Colonic mucosa (tissue), 4 donors: ENCODE measurements at regions not wholly inside any gene's neighbourhood (a gene's known extent, or its start where the extent isn't known, plus 50 kb on each side); places are given as distances from the start of the nearest gene placed in this dataset.

ENCODE experiments used
- DNase-seq: peaks from one replicate; pipeline ENCODE4 v3.0.0-alpha.2; 2020
- H3K27ac ChIP-seq: fragments of 200-600 bp; one replicate; pipeline ENCODE4 v1.8.0; 2021
- H3K27me3 ChIP-seq: fragments of 200-600 bp; one replicate; pipeline ENCODE4 v1.8.0; 2021
- H3K36me3 ChIP-seq: fragments of 200-600 bp; one replicate; pipeline ENCODE4 v1.8.0; 2021
- H3K4me1 ChIP-seq: fragments of 200-600 bp; one replicate; pipeline ENCODE4 v1.8.0; 2021; ENCODE audit warnings: mild to moderate bottlenecking
- H3K4me3 ChIP-seq: fragments of 200-600 bp; one replicate; pipeline ENCODE4 v1.8.0; 2021
- H3K9ac ChIP-seq, 2 donors: one replicate each; pipeline ENCODE4 v1.7.0; 2013; ENCODE audit warnings: control low read depth in 2 of 2, low read depth in 2 of 2, low read length in 2 of 2
- H3K9me3 ChIP-seq: fragments of 200-600 bp; one replicate; pipeline ENCODE4 v1.8.0; 2021
- CTCF ChIP-seq: fragments of 200-600 bp; IDR thresholded peaks from one replicate; pipeline ENCODE4 v1.8.0; 2022; ENCODE audit warnings: antibody characterized with exemption, mild to moderate bottlenecking
- intact Hi-C: fragments of 100-400 bp; cut with DNase I; formaldehyde crosslinking; loops from one replicate; pipeline ENCODE4 v1.14.1; 2022
- donor health status: healthy.
- donor health status: DM: no; HTN: no; CAD: no.
- donor health status: DM: no; HTN: no; CAD: no.

- intact Hi-C loops = no loop called here
- Histone ChIP-seq H3K9ac (no peak overlapping the region), H3K9me3 (no peaks in the 10 kb centered on the region), H3K4me3 (no peak overlapping the region), H3K4me1 (no peaks in the 10 kb centered on the region), H3K27ac (no peak overlapping the region), H3K27me3 (no peaks in the 10 kb centered on the region), H3K36me3 (no peaks in the 10 kb centered on the region)
- DNase-seq = no peak
- TF ChIP-seq CTCF = no peak
Observed at GRCh38 chrX:6783912-6784311, 249.0 kb upstream of the VCX3A start.

DNA sequence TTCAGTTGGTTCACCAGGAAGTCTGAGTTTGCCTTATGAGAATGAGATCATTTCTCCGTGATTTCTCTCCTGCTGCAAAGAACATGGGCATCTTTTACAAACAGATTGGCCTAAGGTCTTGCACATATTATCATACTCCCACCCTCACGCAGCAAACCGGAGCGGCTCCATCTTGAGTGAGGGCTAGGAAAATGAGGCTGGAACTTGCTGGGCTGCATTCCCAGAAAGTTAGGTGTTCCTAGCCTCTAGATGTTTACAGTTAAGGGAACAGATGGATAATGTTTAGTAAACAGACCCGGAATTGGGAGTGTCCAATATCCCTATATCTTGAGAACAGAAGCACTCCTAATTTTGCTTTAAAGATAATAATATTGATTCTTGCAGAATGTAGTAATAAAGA lies 247.9 kb upstream of the VCX3A start:
- no peak for DNase-seq
- H3K27me3 ChIP-seq = no peaks in the 10 kb centered on the region
- no peak overlapping the region for H3K9ac ChIP-seq
- H3K27ac ChIP-seq = no peak overlapping the region
- intact Hi-C loops = no loop called here
- TF ChIP-seq CTCF = no peak
- H3K4me1 ChIP-seq = no peaks in the 10 kb centered on the region
- H3K4me3 ChIP-seq = no peak overlapping the region
- no peaks in the 10 kb centered on the region for H3K9me3 ChIP-seq
- no peaks in the 10 kb centered on the region for H3K36me3 ChIP-seq

DNA sequence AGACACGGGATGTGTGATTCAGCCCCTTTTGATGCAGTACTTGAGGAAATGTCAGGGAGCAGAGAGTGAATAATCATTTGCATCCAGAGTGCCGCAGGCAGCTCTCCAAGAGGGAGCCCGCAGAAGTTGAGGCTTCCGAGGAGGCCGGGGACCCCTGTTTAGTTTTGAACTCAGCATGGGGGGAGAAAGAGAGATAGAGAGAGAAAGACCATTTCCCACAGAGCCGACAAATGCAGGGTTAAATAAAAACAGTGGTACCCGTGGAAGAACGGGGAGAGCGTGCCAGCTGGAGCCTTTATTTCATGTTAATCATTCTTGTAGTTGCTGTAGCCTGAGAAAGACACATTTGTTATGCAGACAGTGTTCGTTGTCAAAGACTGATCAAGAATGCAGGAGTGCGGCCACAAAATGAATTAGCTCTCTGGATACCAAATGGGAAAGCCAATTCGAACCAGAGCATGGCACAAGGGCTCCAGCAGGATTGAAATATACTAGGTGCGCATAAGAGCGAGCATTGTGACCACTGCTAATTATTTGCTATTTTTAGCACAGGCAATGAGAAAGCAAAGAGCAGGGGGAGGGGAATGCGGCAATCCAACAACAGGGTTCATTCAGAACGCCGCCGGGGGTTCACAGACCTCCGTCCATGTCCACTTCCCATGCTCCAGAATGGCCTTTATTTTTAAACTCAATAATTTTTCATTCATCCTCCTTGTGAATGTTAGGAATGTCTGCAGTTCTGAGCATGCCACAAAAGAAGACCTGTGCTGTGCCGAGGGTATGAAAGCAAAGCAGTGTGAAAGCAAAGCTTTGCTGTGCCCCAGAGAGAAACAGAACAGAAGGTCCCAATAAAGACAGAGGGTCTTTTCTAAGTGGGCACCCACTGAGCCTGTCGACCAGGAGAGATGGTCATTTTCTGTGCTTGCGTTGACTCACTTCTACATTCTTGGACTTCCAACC lies 243.9 kb upstream of the VCX3A start:
- DNase-seq = no peak
- intact Hi-C loops = no loop called here
- Histone ChIP-seq H3K36me3 (no peaks in the 10 kb centered on the region), H3K9me3 (no peaks in the 10 kb centered on the region), H3K27me3 (no peaks in the 10 kb centered on the region), H3K4me3 (no peak overlapping the region), H3K4me1 (no peaks in the 10 kb centered on the region), H3K9ac (no peak overlapping the region), H3K27ac (no peak overlapping the region)
- TF ChIP-seq CTCF = no peak

DNA sequence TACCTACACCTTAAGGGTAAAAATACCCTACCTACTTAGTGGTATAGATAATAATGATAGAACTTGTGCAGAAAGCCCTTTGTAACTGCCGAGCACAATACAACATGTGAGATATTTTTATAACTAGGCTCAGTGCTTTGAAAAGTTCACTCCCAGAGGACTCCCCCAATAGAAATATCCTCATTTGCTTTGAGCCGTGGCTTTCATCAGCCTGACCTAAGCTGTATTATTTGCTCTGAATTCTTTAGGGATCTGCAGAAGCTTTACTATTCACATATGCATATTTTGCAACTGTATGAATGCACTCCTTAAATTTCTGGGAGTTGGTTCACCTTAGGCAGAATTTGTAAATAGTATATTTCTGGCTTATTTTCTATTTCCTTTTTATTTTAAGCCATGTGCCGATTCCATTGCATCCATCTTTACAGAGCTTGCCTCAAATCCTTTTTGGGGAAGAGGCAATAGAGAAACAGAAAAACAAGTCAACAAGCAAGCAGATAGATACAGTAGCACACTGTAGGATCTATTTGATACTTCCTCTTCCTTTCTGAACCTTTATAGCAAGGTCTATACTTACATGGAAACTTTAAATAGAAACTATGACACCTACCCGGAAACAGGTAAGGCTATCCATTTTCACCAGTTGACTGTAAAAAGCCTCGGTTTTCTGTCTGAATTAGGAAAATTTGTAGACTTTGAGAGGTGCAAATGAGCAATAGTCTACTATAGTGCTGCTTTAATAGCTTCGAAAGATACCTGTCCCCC lies 242.5 kb upstream of the VCX3A start:
- Histone ChIP-seq H3K36me3 (no peaks in the 10 kb centered on the region), H3K4me1 (no peaks in the 10 kb centered on the region), H3K9ac (no peak overlapping the region), H3K27ac (no peak overlapping the region), H3K27me3 (no peaks in the 10 kb centered on the region), H3K9me3 (no peaks in the 10 kb centered on the region), H3K4me3 (no peak overlapping the region)
- no peak for DNase-seq
- intact Hi-C loops = no loop called here
- no peak for TF ChIP-seq CTCF

DNA sequence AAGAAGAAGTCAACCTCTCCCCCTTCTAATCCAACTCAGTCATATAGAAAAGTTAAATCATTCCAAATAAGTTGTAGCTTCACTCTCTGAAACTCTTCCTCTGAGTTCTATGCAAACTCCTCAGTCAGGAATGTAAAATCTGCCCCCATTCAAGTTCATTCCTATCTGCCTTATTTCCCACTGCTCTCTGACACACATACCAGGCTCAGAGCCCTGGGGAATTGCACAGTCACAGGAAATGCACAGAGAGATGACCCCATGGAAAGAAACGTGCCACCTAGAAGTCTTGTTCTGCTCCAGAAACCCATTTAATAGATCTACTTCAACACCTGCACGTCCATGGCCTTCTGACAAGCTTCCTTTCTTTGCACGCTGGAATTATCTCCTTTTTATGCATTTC lies 236.0 kb upstream of the VCX3A start:
- H3K9me3 ChIP-seq = no peaks in the 10 kb centered on the region
- intact Hi-C loops = no loop called here
- no peak overlapping the region for H3K9ac ChIP-seq
- H3K4me1 ChIP-seq = no peaks in the 10 kb centered on the region
- TF ChIP-seq CTCF = no peak
- H3K27ac ChIP-seq = no peak overlapping the region
- DNase-seq = no peak
- no peaks in the 10 kb centered on the region for H3K27me3 ChIP-seq
- no peaks in the 10 kb centered on the region for H3K36me3 ChIP-seq
- no peak overlapping the region for H3K4me3 ChIP-seq
